Trophoblast cell (in vitro differentiated cells and primary cell): ENCODE measurements at regions not wholly inside any gene's neighbourhood (a gene's known extent, or its start where the extent isn't known, plus 50 kb on each side); places are given as distances from the start of the nearest gene placed in this dataset.

Source experiments
- DNase-seq, 2 donors: peaks; one replicate each; pipeline ENCODE4 v3.0.0-alpha.2; 2016
- H2AFZ ChIP-seq: 2 replicates; pipeline ENCODE4 v1.6.1; 2013; ENCODE audit warnings: low read length, moderate library complexity, mild to moderate bottlenecking; ENCODE audit not compliant: insufficient read depth, poor library complexity
- H2AK5ac ChIP-seq: 2 replicates; pipeline ENCODE4 v1.6.1; 2013; ENCODE audit warnings: mild to moderate bottlenecking, low read length
- H2BK120ac ChIP-seq: 2 replicates; pipeline ENCODE4 v1.6.1; 2013; ENCODE audit warnings: low read length, mild to moderate bottlenecking, moderate library complexity; ENCODE audit not compliant: insufficient read depth, poor library complexity
- H2BK12ac ChIP-seq: 2 replicates; pipeline ENCODE4 v1.6.1; 2013; ENCODE audit warnings: mild to moderate bottlenecking, low read length, moderate library complexity
- H2BK5ac ChIP-seq: 2 replicates; pipeline ENCODE4 v1.6.1; 2013; ENCODE audit warnings: low read length, low read depth, moderate library complexity, mild to moderate bottlenecking; ENCODE audit not compliant: poor library complexity
- H3K14ac ChIP-seq: 2 replicates; pipeline ENCODE4 v1.6.1; 2013; ENCODE audit warnings: mild to moderate bottlenecking, low read length
- H3K18ac ChIP-seq: 2 replicates; pipeline ENCODE4 v1.6.1; 2013; ENCODE audit warnings: mild to moderate bottlenecking, low read length
- H3K23ac ChIP-seq: 2 replicates; pipeline ENCODE4 v1.6.1; 2013; ENCODE audit warnings: low read length
- H3K27ac ChIP-seq: 2 replicates; pipeline ENCODE4 v1.5.1; 2013; ENCODE audit warnings: low read depth, mild to moderate bottlenecking, inconsistent platforms, low read length, moderate library complexity
- H3K27me3 ChIP-seq: 2 replicates; pipeline ENCODE4 v1.6.1; 2013; ENCODE audit warnings: inconsistent platforms, mild to moderate bottlenecking, low read length, moderate library complexity; ENCODE audit not compliant: insufficient read depth
- H3K36me3 ChIP-seq, 2 experiments: 1 replicate in 1 of 2; 2 replicates in 1 of 2; pipeline ENCODE4 v1.6.1; 2013; ENCODE audit warnings: low read length in 2 of 2, mild to moderate bottlenecking in 2 of 2, moderate library complexity in 1 of 2; ENCODE audit not compliant: insufficient read depth in 2 of 2, control insufficient read depth in 1 of 2
- H3K4ac ChIP-seq: 2 replicates; pipeline ENCODE4 v1.6.1; 2013; ENCODE audit warnings: low read depth, mild to moderate bottlenecking, low read length, moderate library complexity
- H3K4me1 ChIP-seq, 2 experiments: 1 replicate in 1 of 2; 2 replicates in 1 of 2; pipeline ENCODE4 v1.6.1; 2013; ENCODE audit warnings: low read length in 2 of 2, mild to moderate bottlenecking in 2 of 2, moderate library complexity in 1 of 2; ENCODE audit not compliant: insufficient read depth in 2 of 2, control insufficient read depth in 1 of 2
- H3K4me2 ChIP-seq: 2 replicates; pipeline ENCODE4 v1.6.1; 2013; ENCODE audit warnings: inconsistent platforms, mild to moderate bottlenecking, low read length, moderate library complexity
- H3K4me3 ChIP-seq: 2 replicates; pipeline ENCODE4 v1.5.1; 2013; ENCODE audit warnings: mild to moderate bottlenecking, low read depth, low read length, inconsistent platforms
- H3K79me1 ChIP-seq: one replicate; pipeline ENCODE4 v1.6.1; 2013; ENCODE audit warnings: low read length
- H3K79me2 ChIP-seq: 2 replicates; pipeline ENCODE4 v1.6.1; 2013; ENCODE audit warnings: low read length, mild to moderate bottlenecking; ENCODE audit not compliant: control insufficient read depth, insufficient read depth, poor library complexity
- H3K9ac ChIP-seq: 2 replicates; pipeline ENCODE4 v1.6.1; 2013; ENCODE audit warnings: mild to moderate bottlenecking, low read length
- H3K9me3 ChIP-seq: 2 replicates; pipeline ENCODE4 v1.6.1; 2013; ENCODE audit warnings: low read depth, mild to moderate bottlenecking, control low read depth, inconsistent platforms, low read length; ENCODE audit not compliant: insufficient read depth
- H4K12ac ChIP-seq: 2 replicates; pipeline ENCODE4 v1.6.1; 2013; ENCODE audit warnings: low read depth, mild to moderate bottlenecking, low read length, moderate library complexity
- H4K8ac ChIP-seq: 2 replicates; pipeline ENCODE4 v1.6.1; 2013; ENCODE audit warnings: low read depth, mild to moderate bottlenecking, low read length, moderate library complexity
- H4K91ac ChIP-seq: one replicate; pipeline ENCODE4 v1.6.1; 2013; ENCODE audit warnings: low read depth, mild to moderate bottlenecking, low read length, moderate library complexity
- WGBS: extraction: QIAGEN DNeasy Blood & Tissue Kit; methylation state at CpG from one replicate; pipeline ENCODE4 v1.1.7; 2013; ENCODE audit warnings: missing lambda C conversion rate; ENCODE audit not compliant: insufficient read length, insufficient coverage; ENCODE audit errors: extremely low coverage; 5-methylcytosine and 5-hydroxymethylcytosine counted together

GRCh38 chr4:176910646-176911045 lies 117.9 kb upstream of the VEGFC start:
- H2BK5ac ChIP-seq, result no peak overlapping the region
- H3K23ac ChIP-seq, result no peak overlapping the region
- no peak overlapping the region for H2BK12ac ChIP-seq
- H4K91ac ChIP-seq, result no peak overlapping the region
- H3K27ac ChIP-seq, result no peak overlapping the region
- H4K8ac ChIP-seq, result no peak overlapping the region
- no peak overlapping the region for H4K12ac ChIP-seq
- DNase-seq, result no peak
- H3K36me3 ChIP-seq, result no peaks in the 10 kb centered on the region
- H3K9me3 ChIP-seq, result no peaks in the 10 kb centered on the region
- H3K27me3 ChIP-seq, result no peaks in the 10 kb centered on the region
- H3K4ac ChIP-seq, result no peak overlapping the region
- no peaks in the 10 kb centered on the region for H3K4me1 ChIP-seq
- WGBS, result no CpG with 5 or more reads among the region's 2 CpGs
- no peaks in the 10 kb centered on the region for H3K79me1 ChIP-seq
- no peak overlapping the region for H3K4me2 ChIP-seq
- H2AK5ac ChIP-seq, result no peak overlapping the region
- H2AFZ ChIP-seq, result no peak overlapping the region
- no peak overlapping the region for H3K14ac ChIP-seq
- no peak overlapping the region for H2BK120ac ChIP-seq
- no peak overlapping the region for H3K18ac ChIP-seq
- H3K4me3 ChIP-seq, result no peak overlapping the region
- no peaks in the 10 kb centered on the region for H3K79me2 ChIP-seq
- no peak overlapping the region for H3K9ac ChIP-seq

- Histone ChIP-seq H3K23ac (no peak overlapping the region), H2BK12ac (no peak overlapping the region), H3K4me2 (no peak overlapping the region), H3K79me2 (no peaks in the 10 kb centered on the region), H3K4me3 (no peak overlapping the region), H2BK120ac (no peak overlapping the region), H3K14ac (no peak overlapping the region), H2AFZ (no peak overlapping the region), H2AK5ac (no peak overlapping the region), H3K9me3 (no peaks in the 10 kb centered on the region), H3K27me3 (no peaks in the 10 kb centered on the region), H3K4me1 (no peaks in the 10 kb centered on the region), H3K9ac (no peak overlapping the region), H2BK5ac (no peak overlapping the region), H3K27ac (no peak overlapping the region), H3K18ac (no peak overlapping the region), H4K12ac (no peak overlapping the region), H4K8ac (no peak overlapping the region), H3K4ac (no peak overlapping the region), H4K91ac (no peak overlapping the region), H3K36me3 (no peaks in the 10 kb centered on the region), H3K79me1 (no peaks in the 10 kb centered on the region)
- no CpG with 5 or more reads among the region's 2 CpGs for WGBS
- DNase-seq, result no peak
Measured at GRCh38 chr4:176919631-176920030, 126.9 kb upstream of the VEGFC start.

GRCh38 chr4:176920694-176921093 lies 128.0 kb upstream of the VEGFC start:
- no peak overlapping the region for H3K4me2 ChIP-seq
- no peak overlapping the region for H3K23ac ChIP-seq
- no peaks in the 10 kb centered on the region for H3K79me1 ChIP-seq
- H3K9me3 ChIP-seq, result no peaks in the 10 kb centered on the region
- H4K8ac ChIP-seq, result no peak overlapping the region
- H2AK5ac ChIP-seq, result no peak overlapping the region
- H3K9ac ChIP-seq, result no peak overlapping the region
- no peak overlapping the region for H3K18ac ChIP-seq
- no peaks in the 10 kb centered on the region for H3K36me3 ChIP-seq
- DNase-seq, result no peak
- H3K79me2 ChIP-seq, result no peaks in the 10 kb centered on the region
- no peak overlapping the region for H4K91ac ChIP-seq
- no peak overlapping the region for H3K14ac ChIP-seq
- H3K27me3 ChIP-seq, result no peaks in the 10 kb centered on the region
- H3K27ac ChIP-seq, result no peak overlapping the region
- H3K4me1 ChIP-seq, result no peaks in the 10 kb centered on the region
- no peak overlapping the region for H2BK5ac ChIP-seq
- H2BK120ac ChIP-seq, result no peak overlapping the region
- no peak overlapping the region for H3K4ac ChIP-seq
- H4K12ac ChIP-seq, result no peak overlapping the region
- WGBS, result no CpG with 5 or more reads among the region's 4 CpGs
- no peak overlapping the region for H3K4me3 ChIP-seq
- H2BK12ac ChIP-seq, result no peak overlapping the region
- H2AFZ ChIP-seq, result no peak overlapping the region

- Histone ChIP-seq H3K4me3 (no peak overlapping the region), H2AFZ (no peak overlapping the region), H4K8ac (no peak overlapping the region), H3K27me3 (no peaks in the 10 kb centered on the region), H2BK12ac (no peak overlapping the region), H2BK5ac (no peak overlapping the region), H3K79me2 (no peaks in the 10 kb centered on the region), H3K9ac (no peak overlapping the region), H3K18ac (no peak overlapping the region), H3K4ac (no peak overlapping the region), H3K4me1 (no peaks in the 10 kb centered on the region), H3K14ac (no peak overlapping the region), H3K36me3 (no peaks in the 10 kb centered on the region), H3K27ac (no peak overlapping the region), H4K12ac (no peak overlapping the region), H3K9me3 (no peaks in the 10 kb centered on the region), H3K4me2 (no peak overlapping the region), H2BK120ac (no peak overlapping the region), H2AK5ac (no peak overlapping the region), H3K79me1 (no peaks in the 10 kb centered on the region), H4K91ac (no peak overlapping the region), H3K23ac (no peak overlapping the region)
- no peak for DNase-seq
- no CpG with 5 or more reads among the region's 4 CpGs for WGBS
Measured at GRCh38 chr4:176921256-176921655, 128.5 kb upstream of the VEGFC start.
